Kidney (tissue), 13 donors: ENCODE measurements at regions not wholly inside any gene's neighbourhood (a gene's known extent, or its start where the extent isn't known, plus 50 kb on each side); places are given as distances from the start of the nearest gene placed in this dataset.

Experiments
- DNase-seq, 5 donors: peaks; one replicate each; pipeline ENCODE4 v3.0.0-alpha.2; 2013 to 2020
- FAIRE-seq: peaks from 2 replicates; lab custom pipeline; 2012; peaks lifted over from hg19 to GRCh38; lab: Jason Lieb, UNC
- H3K27ac ChIP-seq, 2 donors: one replicate each; pipeline ENCODE4 v1.7.0; 2013; ENCODE audit warnings: low read depth in 2 of 2, low read length in 2 of 2, inconsistent platforms in 1 of 2
- H3K27me3 ChIP-seq: one replicate; pipeline ENCODE4 v1.7.1; 2013; ENCODE audit warnings: low read length, inconsistent platforms; ENCODE audit not compliant: control insufficient read depth, insufficient read depth
- H3K36me3 ChIP-seq, 3 donors: one replicate each; pipeline versions ENCODE4 v1.7.0 to v1.7.1; 2013; ENCODE audit warnings: low read length in 3 of 3, control low read depth in 1 of 3, inconsistent platforms in 1 of 3; ENCODE audit not compliant: insufficient read depth in 3 of 3, control insufficient read depth in 2 of 3
- H3K4me1 ChIP-seq, 3 donors: one replicate each; pipeline versions ENCODE4 v1.7.0 to v1.7.1; 2013; ENCODE audit warnings: low read length in 3 of 3, inconsistent platforms in 1 of 3, low read depth in 1 of 3; ENCODE audit not compliant: control insufficient read depth in 2 of 3, insufficient read depth in 2 of 3
- H3K4me3 ChIP-seq, 3 donors: one replicate each; pipeline versions ENCODE4 v1.7.0 to v1.8.1; 2013; ENCODE audit warnings: low read length in 3 of 3, control low read depth in 1 of 3, inconsistent platforms in 1 of 3
- H3K9ac ChIP-seq, 3 donors: one replicate each; pipeline versions ENCODE4 v1.7.0 to v1.7.1; 2013; ENCODE audit warnings: low read length in 3 of 3, control low read depth in 1 of 3, inconsistent platforms in 1 of 3
- H3K9me3 ChIP-seq, 3 donors: one replicate each; pipeline versions ENCODE4 v1.7.0 to v1.7.1; 2013; ENCODE audit warnings: low read length in 3 of 3, control low read depth in 1 of 3, inconsistent platforms in 1 of 3; ENCODE audit not compliant: control insufficient read depth in 2 of 3, insufficient read depth in 1 of 3
- intact Hi-C: fragments of 100-400 bp; cut with DNase I; formaldehyde crosslinking; loops from one replicate; pipeline ENCODE4 v1.11.1; 2022
- TF ChIP-seq, protein P1 (sequence below): IDR thresholded peaks from 3 replicates; pipeline ENCODE4 v1.5.1; 2012; ENCODE audit warnings: mild to moderate bottlenecking, moderate library complexity, borderline replicate concordance; ENCODE audit not compliant: insufficient read depth; ENCODE audit errors: extremely low read depth
- donor health status: control.
- donor health status: control.
- donor health status: control.
- donor health status: control.
- donor health status: control.
- donor health status: DM: yes; HTN: yes; CAD: no.
- donor health status: Normal renal cell carcinoma (clear cell type).

DNA sequence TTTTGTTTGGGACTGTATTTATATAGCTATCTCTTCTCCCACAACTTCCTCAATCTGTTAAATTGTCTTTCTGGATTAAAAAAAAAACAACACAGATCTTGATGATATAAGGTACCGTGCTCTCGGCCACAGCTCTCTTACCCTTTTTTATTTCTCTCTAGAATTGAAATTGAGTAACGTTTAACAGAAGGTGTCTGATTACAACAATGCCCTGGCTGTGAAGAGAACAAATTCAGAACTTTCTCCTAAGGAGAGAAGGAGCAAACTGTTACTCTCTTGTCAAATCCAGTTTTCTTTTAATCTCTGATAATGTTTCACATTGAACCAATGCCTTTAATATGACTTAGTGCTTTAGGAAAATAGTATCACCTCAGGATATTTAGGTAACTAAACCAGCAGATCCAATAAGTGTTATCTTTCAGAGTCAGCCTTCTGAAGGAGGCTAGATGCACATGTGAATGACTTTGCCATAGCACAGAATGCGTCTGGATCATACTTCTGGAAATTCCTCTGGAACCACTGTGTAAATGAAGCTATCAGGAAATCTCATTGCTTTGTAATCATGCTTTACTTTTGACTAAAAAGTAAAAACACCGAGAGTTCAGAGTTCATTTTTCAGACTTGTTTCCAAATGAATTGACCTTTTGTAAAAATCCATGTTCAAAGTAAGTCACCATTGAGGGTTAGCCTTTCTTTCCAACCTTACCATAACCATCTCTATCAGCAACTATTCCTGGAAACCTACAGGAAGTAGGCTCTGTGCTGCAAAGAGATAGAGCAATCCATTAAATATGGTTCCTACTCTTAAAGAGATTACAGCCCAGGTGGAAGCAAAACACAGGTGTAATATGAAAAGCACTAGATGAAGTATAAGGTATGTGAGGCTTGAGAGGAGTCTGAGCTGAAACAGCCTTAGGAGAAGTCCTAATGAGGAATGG lies 147.0 kb upstream of the OSR1 start:
- Histone ChIP-seq H3K9me3 (no peaks in the 10 kb centered on the region), H3K4me3 (no peak overlapping the region), H3K36me3 (no peaks in the 10 kb centered on the region), H3K9ac (no peak overlapping the region), H3K27me3 (no peaks in the 10 kb centered on the region), H3K27ac (no peak overlapping the region), H3K4me1 (no peaks in the 10 kb centered on the region)
- TF ChIP-seq, protein P1, sequence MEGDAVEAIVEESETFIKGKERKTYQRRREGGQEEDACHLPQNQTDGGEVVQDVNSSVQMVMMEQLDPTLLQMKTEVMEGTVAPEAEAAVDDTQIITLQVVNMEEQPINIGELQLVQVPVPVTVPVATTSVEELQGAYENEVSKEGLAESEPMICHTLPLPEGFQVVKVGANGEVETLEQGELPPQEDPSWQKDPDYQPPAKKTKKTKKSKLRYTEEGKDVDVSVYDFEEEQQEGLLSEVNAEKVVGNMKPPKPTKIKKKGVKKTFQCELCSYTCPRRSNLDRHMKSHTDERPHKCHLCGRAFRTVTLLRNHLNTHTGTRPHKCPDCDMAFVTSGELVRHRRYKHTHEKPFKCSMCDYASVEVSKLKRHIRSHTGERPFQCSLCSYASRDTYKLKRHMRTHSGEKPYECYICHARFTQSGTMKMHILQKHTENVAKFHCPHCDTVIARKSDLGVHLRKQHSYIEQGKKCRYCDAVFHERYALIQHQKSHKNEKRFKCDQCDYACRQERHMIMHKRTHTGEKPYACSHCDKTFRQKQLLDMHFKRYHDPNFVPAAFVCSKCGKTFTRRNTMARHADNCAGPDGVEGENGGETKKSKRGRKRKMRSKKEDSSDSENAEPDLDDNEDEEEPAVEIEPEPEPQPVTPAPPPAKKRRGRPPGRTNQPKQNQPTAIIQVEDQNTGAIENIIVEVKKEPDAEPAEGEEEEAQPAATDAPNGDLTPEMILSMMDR: no peak
- FAIRE-seq (no peak), DNase-seq (peak in 2 of 5 donors; percentile 19 to 20)
- intact Hi-C loops: no loop called here

GRCh38 chr2:19504400-19505198 lies 146.2 kb upstream of the OSR1 start:
- TF ChIP-seq, protein P1: no peak
- Histone ChIP-seq H3K9ac (no peak overlapping the region), H3K36me3 (no peaks in the 10 kb centered on the region), H3K4me1 (no peaks in the 10 kb centered on the region), H3K27ac (no peak overlapping the region), H3K4me3 (no peak overlapping the region), H3K27me3 (no peaks in the 10 kb centered on the region), H3K9me3 (no peaks in the 10 kb centered on the region)
- no peak for FAIRE-seq
- intact Hi-C loops: no loop called here
- peak in 4 of 5 donors; percentile 41 to 78 (median 57) for DNase-seq

- Histone ChIP-seq H3K27me3 (no peaks in the 10 kb centered on the region), H3K27ac (no peak overlapping the region), H3K9me3 (no peaks in the 10 kb centered on the region), H3K9ac (no peak overlapping the region), H3K4me1 (no peaks in the 10 kb centered on the region), H3K36me3 (no peaks in the 10 kb centered on the region), H3K4me3 (no peak overlapping the region)
- no peak for DNase-seq
- intact Hi-C loops: no loop called here
- TF ChIP-seq, protein P1: no peak
- no peak for FAIRE-seq
Observed at GRCh38 chr2:19503915-19504314, 145.5 kb upstream of the OSR1 start.
